ENCODE measurements at regions not wholly inside any gene's neighbourhood (a gene's known extent, or its start where the extent isn't known, plus 50 kb on each side); places are given as distances from the start of the nearest gene placed in this dataset.

- Histone ChIP-seq H3K4me3 (ENCODE audit: low read length) (no peak overlapping the region), H3K27me3 (ENCODE audit: control insufficient read depth, insufficient read depth, low read length) (no peaks in the 10 kb centered on the region), H3K27ac (ENCODE audit: low read length) (no peak overlapping the region), H3K4me1 (ENCODE audit: control insufficient read depth, insufficient read depth, low read length) (no peaks in the 10 kb centered on the region), H3K36me3 (ENCODE audit: control insufficient read depth, insufficient read depth, low read length) (no peaks in the 10 kb centered on the region), H3K9me3 (ENCODE audit: control insufficient read depth, insufficient read depth, low read length) (no peaks in the 10 kb centered on the region)
- intact Hi-C loops (cut with micrococcal nuclease), result no loop called here
- Mint-ChIP-seq H3K27me3 (ENCODE audit: low read depth in 2 of 2) (no peaks in the 10 kb centered on the region), H3K27ac (no peak overlapping the region), H3K4me3 (no peak overlapping the region), H3K9me3 (peaks cover 10 to 19% of the 10 kb centered on the region in 2 donors), H3K4me1 (no peaks in the 10 kb centered on the region), H3K36me3 (no peaks in the 10 kb centered on the region)
- ATAC-seq, result no peak
- WGBS (ENCODE audit: insufficient coverage), result 75% methylated on average over 6 of the region's 6 CpGs
- no peak for DNase-seq
- TF ChIP-seq, protein P1, sequence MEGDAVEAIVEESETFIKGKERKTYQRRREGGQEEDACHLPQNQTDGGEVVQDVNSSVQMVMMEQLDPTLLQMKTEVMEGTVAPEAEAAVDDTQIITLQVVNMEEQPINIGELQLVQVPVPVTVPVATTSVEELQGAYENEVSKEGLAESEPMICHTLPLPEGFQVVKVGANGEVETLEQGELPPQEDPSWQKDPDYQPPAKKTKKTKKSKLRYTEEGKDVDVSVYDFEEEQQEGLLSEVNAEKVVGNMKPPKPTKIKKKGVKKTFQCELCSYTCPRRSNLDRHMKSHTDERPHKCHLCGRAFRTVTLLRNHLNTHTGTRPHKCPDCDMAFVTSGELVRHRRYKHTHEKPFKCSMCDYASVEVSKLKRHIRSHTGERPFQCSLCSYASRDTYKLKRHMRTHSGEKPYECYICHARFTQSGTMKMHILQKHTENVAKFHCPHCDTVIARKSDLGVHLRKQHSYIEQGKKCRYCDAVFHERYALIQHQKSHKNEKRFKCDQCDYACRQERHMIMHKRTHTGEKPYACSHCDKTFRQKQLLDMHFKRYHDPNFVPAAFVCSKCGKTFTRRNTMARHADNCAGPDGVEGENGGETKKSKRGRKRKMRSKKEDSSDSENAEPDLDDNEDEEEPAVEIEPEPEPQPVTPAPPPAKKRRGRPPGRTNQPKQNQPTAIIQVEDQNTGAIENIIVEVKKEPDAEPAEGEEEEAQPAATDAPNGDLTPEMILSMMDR (IDR thresholded peaks at IDR 0.05), result no peak
These were observed 178.2 kb downstream of the RMST start for GRCh38 chr12:97640826-97641225.

DNA sequence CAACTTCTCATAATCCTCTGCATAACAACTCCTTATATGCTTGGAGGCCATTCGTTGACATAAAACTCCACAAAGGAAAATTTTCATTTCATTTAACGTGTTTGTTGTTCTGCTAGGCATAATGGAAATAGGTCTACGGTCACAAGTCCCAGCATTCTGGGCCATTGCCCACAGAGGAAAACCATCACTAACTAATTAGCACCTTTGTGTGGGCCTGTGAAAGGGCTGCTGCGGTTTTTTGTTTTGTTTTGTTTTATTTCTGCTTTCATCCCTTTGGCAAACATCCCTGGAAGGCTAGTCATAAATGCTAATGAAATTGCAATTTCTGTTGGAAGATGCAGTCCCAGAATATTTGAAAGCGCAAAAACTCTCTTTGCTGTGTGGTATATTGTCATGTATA is 180.3 kb downstream of the RMST start:
- TF ChIP-seq, protein P1 (IDR thresholded peaks at IDR 0.05), result no peak
- intact Hi-C loops (cut with micrococcal nuclease), result no loop called here

GRCh38 chr12:97643924-97644323 is 181.3 kb downstream of the RMST start:
- H3K4me3 Mint-ChIP-seq, result no peak overlapping the region
- DNase-seq, result no peak
- no peak overlapping the region for H3K27ac Mint-ChIP-seq
- TF ChIP-seq, protein P1 (IDR thresholded peaks at IDR 0.05), result no peak
- 98% methylated on average over 7 of the region's 7 CpGs for WGBS (ENCODE audit: insufficient coverage)
- no peak overlapping the region for H3K4me3 ChIP-seq (ENCODE audit: low read length)
- H3K27me3 Mint-ChIP-seq (ENCODE audit: low read depth in 2 of 2), result no peaks in the 10 kb centered on the region
- no peaks in the 10 kb centered on the region for H3K4me1 Mint-ChIP-seq
- H3K9me3 ChIP-seq (ENCODE audit: control insufficient read depth, insufficient read depth, low read length), result no peaks in the 10 kb centered on the region
- no peaks in the 10 kb centered on the region for H3K4me1 ChIP-seq (ENCODE audit: control insufficient read depth, insufficient read depth, low read length)
- ATAC-seq, result no peak
- H3K27ac ChIP-seq (ENCODE audit: low read length), result no peak overlapping the region
- no peaks in the 10 kb centered on the region for H3K36me3 ChIP-seq (ENCODE audit: control insufficient read depth, insufficient read depth, low read length)
- intact Hi-C loops (cut with micrococcal nuclease), result no loop called here
- H3K27me3 ChIP-seq (ENCODE audit: control insufficient read depth, insufficient read depth, low read length), result no peaks in the 10 kb centered on the region
- peaks cover 10 to 17% of the 10 kb centered on the region in 2 donors for H3K9me3 Mint-ChIP-seq
- no peaks in the 10 kb centered on the region for H3K36me3 Mint-ChIP-seq

More for the DNA sequence above, 180.3 kb downstream of the RMST start:
- no peaks in the 10 kb centered on the region for H3K9me3 ChIP-seq (ENCODE audit: control insufficient read depth, insufficient read depth, low read length)
- H3K4me1 Mint-ChIP-seq, result no peaks in the 10 kb centered on the region
- no peak overlapping the region for H3K27ac Mint-ChIP-seq
- no peak overlapping the region for H3K27ac ChIP-seq (ENCODE audit: low read length)
- no peaks in the 10 kb centered on the region for H3K36me3 ChIP-seq (ENCODE audit: control insufficient read depth, insufficient read depth, low read length)
- no peaks in the 10 kb centered on the region for H3K4me1 ChIP-seq (ENCODE audit: control insufficient read depth, insufficient read depth, low read length)
- H3K4me3 Mint-ChIP-seq, result no peak overlapping the region
- H3K9me3 Mint-ChIP-seq, result peaks cover 10 to 17% of the 10 kb centered on the region in 2 donors
- H3K27me3 ChIP-seq (ENCODE audit: control insufficient read depth, insufficient read depth, low read length), result no peaks in the 10 kb centered on the region
- WGBS (ENCODE audit: insufficient coverage), result 86% methylated on average over 5 of the region's 5 CpGs
- no peak overlapping the region for H3K4me3 ChIP-seq (ENCODE audit: low read length)
- DNase-seq (no peak), ATAC-seq (no peak)
- no peaks in the 10 kb centered on the region for H3K27me3 Mint-ChIP-seq (ENCODE audit: low read depth in 2 of 2)
- H3K36me3 Mint-ChIP-seq, result no peaks in the 10 kb centered on the region

GRCh38 chr12:97645726-97646125 is 183.1 kb downstream of the RMST start:
- DNase-seq (no peak), ATAC-seq (no peak)
- intact Hi-C loops (cut with micrococcal nuclease), result no loop called here
- Mint-ChIP-seq H3K27me3 (ENCODE audit: low read depth in 2 of 2) (no peaks in the 10 kb centered on the region), H3K36me3 (no peaks in the 10 kb centered on the region), H3K4me1 (no peaks in the 10 kb centered on the region), H3K27ac (no peak overlapping the region), H3K9me3 (peaks cover 11 to 19% of the 10 kb centered on the region in 2 donors), H3K4me3 (no peak overlapping the region)
- no peak overlapping the region for H3K4me3 ChIP-seq (ENCODE audit: low read length)
- TF ChIP-seq, protein P1 (IDR thresholded peaks at IDR 0.05), result no peak
- WGBS (ENCODE audit: insufficient coverage), result 67% methylated on average over 1 of the region's 1 CpG
- no peaks in the 10 kb centered on the region for H3K9me3 ChIP-seq (ENCODE audit: control insufficient read depth, insufficient read depth, low read length)
- H3K4me1 ChIP-seq (ENCODE audit: control insufficient read depth, insufficient read depth, low read length), result no peaks in the 10 kb centered on the region
- no peaks in the 10 kb centered on the region for H3K27me3 ChIP-seq (ENCODE audit: control insufficient read depth, insufficient read depth, low read length)
- H3K27ac ChIP-seq (ENCODE audit: low read length), result no peak overlapping the region
- H3K36me3 ChIP-seq (ENCODE audit: control insufficient read depth, insufficient read depth, low read length), result no peaks in the 10 kb centered on the region
